Chondrocyte (in vitro differentiated cells): ENCODE measurements at regions not wholly inside any gene's neighbourhood (a gene's known extent, or its start where the extent isn't known, plus 50 kb on each side); places are given as distances from the start of the nearest gene placed in this dataset.

Source experiments
- DNase-seq: peaks from one replicate; pipeline ENCODE4 v3.0.0; 2021; ENCODE audit warnings: mixed read lengths, low spot score
- H3K27ac Mint-ChIP-seq: one replicate; pipeline ENCODE4 v1.8.0; 2021; ENCODE audit warnings: mild to moderate bottlenecking, moderate library complexity, mixed read lengths; ENCODE audit not compliant: unreplicated experiment
- H3K27me3 Mint-ChIP-seq: 2 replicates; pipeline ENCODE4 v1.8.0; 2021; ENCODE audit warnings: low read depth, mixed read lengths
- H3K36me3 Mint-ChIP-seq: 2 replicates; pipeline ENCODE4 v1.8.0; 2021; ENCODE audit warnings: low read depth, mixed read lengths
- H3K4me1 Mint-ChIP-seq: 2 replicates; pipeline ENCODE4 v1.8.0; 2021; ENCODE audit warnings: low read depth, mild to moderate bottlenecking, mixed read lengths
- H3K4me3 Mint-ChIP-seq: one replicate; pipeline ENCODE4 v1.8.0; 2021; ENCODE audit warnings: mild to moderate bottlenecking, moderate library complexity, mixed read lengths; ENCODE audit not compliant: unreplicated experiment
- H3K9me3 Mint-ChIP-seq: 2 replicates; pipeline ENCODE4 v1.8.0; 2021; ENCODE audit warnings: low read depth, mixed read lengths
- CTCF ChIP-seq: fragments of 200-600 bp; sonication (generic); IDR thresholded peaks from 2 replicates; pipeline ENCODE4 v1.5.0; 2021; ENCODE audit warnings: antibody characterized with exemption, mild to moderate bottlenecking, moderate library complexity

- Mint-ChIP-seq H3K4me3 (no peak overlapping the region), H3K9me3 (peaks cover 9% of the 10 kb centered on the region), H3K27ac (no peak overlapping the region), H3K4me1 (no peaks in the 10 kb centered on the region), H3K36me3 (peaks cover 2% of the 10 kb centered on the region), H3K27me3 (no peaks in the 10 kb centered on the region)
- no peak for DNase-seq
- no peak for TF ChIP-seq CTCF
Measured at GRCh38 chrX:45683914-45684313, 483.2 kb upstream of the DIPK2B start.

GRCh38 chrX:45681891-45682290 is 481.2 kb upstream of the DIPK2B start:
- Mint-ChIP-seq H3K27me3 (no peaks in the 10 kb centered on the region), H3K4me3 (no peak overlapping the region), H3K36me3 (no peaks in the 10 kb centered on the region), H3K27ac (no peak overlapping the region), H3K4me1 (no peaks in the 10 kb centered on the region), H3K9me3 (peaks cover 4% of the 10 kb centered on the region)
- no peak for DNase-seq
- TF ChIP-seq CTCF = no peak

- TF ChIP-seq CTCF = no peak
- no peak overlapping the region for H3K27ac Mint-ChIP-seq
- H3K36me3 Mint-ChIP-seq = no peaks in the 10 kb centered on the region
- peaks cover 8% of the 10 kb centered on the region for H3K9me3 Mint-ChIP-seq
- H3K4me1 Mint-ChIP-seq = peaks cover 18% of the 10 kb centered on the region
- no peak overlapping the region for H3K4me3 Mint-ChIP-seq
- H3K27me3 Mint-ChIP-seq = no peaks in the 10 kb centered on the region
- DNase-seq = no peak
Measured at GRCh38 chrX:45669715-45670340, 469.2 kb upstream of the DIPK2B start.

GRCh38 chrX:45668686-45669443 is 468.2 kb upstream of the DIPK2B start:
- Mint-ChIP-seq H3K36me3 (no peaks in the 10 kb centered on the region), H3K9me3 (peaks cover 8% of the 10 kb centered on the region), H3K4me3 (no peak overlapping the region)

GRCh38 chrX:45667666-45668065 is 467.0 kb upstream of the DIPK2B start:
- Mint-ChIP-seq H3K27ac (no peak overlapping the region), H3K36me3 (no peaks in the 10 kb centered on the region), H3K27me3 (no peaks in the 10 kb centered on the region), H3K9me3 (peaks cover 8% of the 10 kb centered on the region), H3K4me3 (no peak overlapping the region), H3K4me1 (peaks cover 18% of the 10 kb centered on the region)
- no peak for TF ChIP-seq CTCF
- DNase-seq = no peak

More at GRCh38 chrX:45668686-45669443, 468.2 kb upstream of the DIPK2B start:
- Mint-ChIP-seq H3K27me3 (no peaks in the 10 kb centered on the region), H3K4me1 (peaks cover 18% of the 10 kb centered on the region), H3K27ac (peak overlapping the region; percentile 57)
- no peak for DNase-seq
- TF ChIP-seq CTCF = no peak
